Loucy (cell line): ENCODE measurements at regions not wholly inside any gene's neighbourhood (a gene's known extent, or its start where the extent isn't known, plus 50 kb on each side); places are given as distances from the start of the nearest gene placed in this dataset.
"Not testable (repeated sequence)": the region's sequence is repeated elsewhere in the genome, so short reads cannot be mapped to it uniquely, and the experiment has no call there.

Experiments
- H2AFZ ChIP-seq: fragments of 200-600 bp; sonication (generic); 2 replicates; pipeline ENCODE4 v1.6.0; 2016; ENCODE audit warnings: antibody characterized with exemption, mild to moderate bottlenecking, low read length, moderate library complexity
- H3F3A ChIP-seq: fragments of 200-600 bp; 2 replicates; pipeline ENCODE4 v1.6.0; 2016; ENCODE audit warnings: antibody characterized with exemption, low read depth, mild to moderate bottlenecking
- H3K27me3 ChIP-seq: fragments of 200-600 bp; sonication (generic); 2 replicates; pipeline ENCODE4 v1.6.1; 2014; ENCODE audit warnings: low read length, mild to moderate bottlenecking; ENCODE audit not compliant: insufficient read depth, poor library complexity, severe bottlenecking
- H3K36me3 ChIP-seq: fragments of 200-600 bp; sonication (generic); 2 replicates; pipeline ENCODE4 v1.6.1; 2016; ENCODE audit warnings: low read length; ENCODE audit not compliant: insufficient read depth
- H3K4me1 ChIP-seq: fragments of 200-600 bp; sonication (generic); 2 replicates; pipeline ENCODE4 v1.5.1; 2014; ENCODE audit warnings: low read length, mild to moderate bottlenecking; ENCODE audit not compliant: insufficient read depth, poor library complexity, severe bottlenecking
- H3K4me2 ChIP-seq: fragments of 200-600 bp; sonication (generic); 2 replicates; pipeline ENCODE4 v1.6.0; 2014; ENCODE audit warnings: antibody characterized with exemption, low read length, low read depth, mild to moderate bottlenecking; ENCODE audit not compliant: poor library complexity, severe bottlenecking
- H3K4me3 ChIP-seq: fragments of 200-600 bp; sonication (generic); 2 replicates; pipeline ENCODE4 v1.5.1; 2014; ENCODE audit warnings: low read length, mild to moderate bottlenecking, mixed read lengths; ENCODE audit not compliant: poor library complexity, severe bottlenecking
- H3K79me2 ChIP-seq: fragments of 200-600 bp; sonication (generic); 2 replicates; pipeline ENCODE4 v1.6.1; 2014; ENCODE audit warnings: low read length; ENCODE audit not compliant: insufficient read depth
- H3K9ac ChIP-seq: fragments of 200-600 bp; sonication (generic); 2 replicates; pipeline ENCODE4 v1.6.0; 2014; ENCODE audit warnings: mild to moderate bottlenecking, low read depth, low read length, moderate library complexity; ENCODE audit not compliant: poor library complexity, severe bottlenecking
- H3K9me2 ChIP-seq: fragments of 200-600 bp; sonication (generic); replicated peaks from 2 replicates; pipeline ENCODE4 v1.6.1; 2016; ENCODE audit warnings: low read depth, low read length, mixed read lengths
- H3K9me3 ChIP-seq: fragments of 200-600 bp; sonication (generic); 2 replicates; pipeline ENCODE4 v1.6.1; 2014; ENCODE audit warnings: mild to moderate bottlenecking, antibody characterized with exemption, low read length, low read depth; ENCODE audit not compliant: insufficient read depth
- H4K20me1 ChIP-seq: fragments of 200-600 bp; sonication (generic); 2 replicates; pipeline ENCODE4 v1.6.0; 2014; ENCODE audit warnings: antibody characterized with exemption, low read length, mild to moderate bottlenecking; ENCODE audit not compliant: insufficient read depth, poor library complexity, severe bottlenecking
- CTCF ChIP-seq: fragments of 200-600 bp; sonication (generic); conservative IDR thresholded peaks from 2 replicates; pipeline ENCODE4 v1.5.1; 2014; ENCODE audit warnings: mild to moderate bottlenecking, antibody characterized with exemption, low read length
- EZH2phosphoT487 ChIP-seq: fragments of 200-600 bp; IDR thresholded peaks from 2 replicates; pipeline ENCODE4 v1.6.1; 2018; ENCODE audit warnings: antibody characterized with exemption, mild to moderate bottlenecking, moderate library complexity, borderline replicate concordance

GRCh38 chr13:50467156-50468110 is 376.1 kb downstream of the DLEU7 start:
- no peaks in the 10 kb centered on the region for H3F3A ChIP-seq
- no peak overlapping the region for H3K9ac ChIP-seq
- H2AFZ ChIP-seq = no peak overlapping the region
- no peak for TF ChIP-seq EZH2phosphoT487
- TF ChIP-seq CTCF = no peak
- no peaks in the 10 kb centered on the region for H3K9me3 ChIP-seq
- no peaks in the 10 kb centered on the region for H3K9me2 ChIP-seq
- no peak overlapping the region for H3K4me3 ChIP-seq
- H4K20me1 ChIP-seq = no peaks in the 10 kb centered on the region
- no peak overlapping the region for H3K4me2 ChIP-seq
- H3K79me2 ChIP-seq = peaks cover 9% of the 10 kb centered on the region; the same call in 1 of the 2 replicates
- peaks cover 12% of the 10 kb centered on the region for H3K4me1 ChIP-seq
- H3K36me3 ChIP-seq = no peaks in the 10 kb centered on the region
- no peaks in the 10 kb centered on the region for H3K27me3 ChIP-seq

DNA sequence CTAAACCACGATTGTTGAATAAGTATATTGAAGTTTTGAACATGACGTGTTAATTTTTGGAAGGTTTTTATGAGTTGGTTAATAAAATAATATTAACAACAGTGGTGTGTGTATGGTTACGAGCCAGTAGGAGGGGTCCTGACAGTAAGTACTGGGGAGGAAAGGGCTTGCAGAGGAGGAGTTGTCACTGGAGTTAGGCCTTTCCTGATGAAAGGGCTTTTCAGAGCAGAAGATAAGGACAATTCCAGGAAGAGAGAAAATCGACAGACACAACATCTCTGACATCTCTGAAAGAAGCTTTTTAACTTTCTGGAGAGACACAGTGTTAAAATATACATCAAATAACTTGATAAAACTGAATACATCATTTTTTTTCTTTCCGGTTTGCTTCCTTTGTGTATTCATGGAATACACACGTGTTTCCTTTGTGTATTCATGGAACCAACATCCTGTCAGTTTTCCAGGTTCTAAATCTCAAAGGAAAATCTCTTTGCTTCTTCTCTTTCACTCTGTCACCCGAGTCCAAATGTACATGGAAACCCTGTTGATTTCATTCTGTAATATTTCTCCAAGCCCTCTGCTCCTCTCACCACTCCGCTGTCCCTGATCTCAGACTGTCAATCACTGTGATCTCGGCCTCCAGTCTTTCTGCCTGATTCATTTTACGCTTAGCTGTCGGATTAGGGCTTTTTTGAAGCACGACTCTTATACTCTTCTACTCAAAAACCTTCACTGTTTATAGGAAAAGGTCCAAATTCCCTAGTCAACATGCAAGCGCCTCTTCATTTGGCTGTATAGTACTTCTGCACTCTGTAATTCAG is 374.4 kb downstream of the DLEU7 start:
- TF ChIP-seq CTCF = no peak
- TF ChIP-seq EZH2phosphoT487 = no peak
- H3K4me2 ChIP-seq = no peak overlapping the region
- H3K4me1 ChIP-seq = peaks cover 7% of the 10 kb centered on the region
- H3F3A ChIP-seq = no peaks in the 10 kb centered on the region
- H3K79me2 ChIP-seq = peaks cover 9% of the 10 kb centered on the region; the same call in 1 of the 2 replicates
- H3K9me2 ChIP-seq = no peaks in the 10 kb centered on the region
- H3K36me3 ChIP-seq = no peaks in the 10 kb centered on the region
- no peak overlapping the region for H3K9ac ChIP-seq
- no peaks in the 10 kb centered on the region for H3K27me3 ChIP-seq
- no peaks in the 10 kb centered on the region for H3K9me3 ChIP-seq
- no peak overlapping the region for H3K4me3 ChIP-seq
- H4K20me1 ChIP-seq = no peaks in the 10 kb centered on the region
- no peak overlapping the region for H2AFZ ChIP-seq

- H3K4me2 ChIP-seq, H3K4me3 ChIP-seq, H3K4me1 ChIP-seq, H3K36me3 ChIP-seq, H3K9me2 ChIP-seq, H3K79me2 ChIP-seq, H3K9me3 ChIP-seq, H4K20me1 ChIP-seq, H2AFZ ChIP-seq, H3K9ac ChIP-seq, H3K27me3 ChIP-seq, H3F3A ChIP-seq: not testable (repeated sequence)
Measured at GRCh38 chr13:50473050-50473449, 370.4 kb downstream of the DLEU7 start.
